ENCODE measurements at regions not wholly inside any gene's neighbourhood (a gene's known extent, or its start where the extent isn't known, plus 50 kb on each side); places are given as distances from the start of the nearest gene placed in this dataset.
"Not testable (repeated sequence)": the region's sequence is repeated elsewhere in the genome, so short reads cannot be mapped to it uniquely, and the experiment has no call there.

- DNase-seq = not testable (repeated sequence)
Observed at GRCh38 chr22:23459645-23460516, 120.2 kb downstream of the IGLL1 start.

- no peak for DNase-seq
Observed at GRCh38 chr22:23458663-23459541, 121.2 kb downstream of the IGLL1 start.

- DNase-seq = no peak
Observed at GRCh38 chr22:23457380-23457985, 122.6 kb downstream of the IGLL1 start.

GRCh38 chr22:23456666-23457379 lies 123.3 kb downstream of the IGLL1 start:
- not testable (repeated sequence) for DNase-seq

GRCh38 chr22:23454345-23454744 lies 125.7 kb downstream of the IGLL1 start:
- DNase-seq = not testable (repeated sequence)

- no peak for DNase-seq
Observed at GRCh38 chr22:23453277-23453676, 126.8 kb downstream of the IGLL1 start.

- no peak for DNase-seq
Observed at GRCh38 chr22:23452231-23453010, 127.7 kb downstream of the IGLL1 start.

- DNase-seq = not testable (repeated sequence)
Observed at GRCh38 chr22:23451452-23452230, 128.4 kb downstream of the IGLL1 start.

- DNase-seq = not testable (repeated sequence)
Observed at GRCh38 chr22:23450821-23451220, 129.3 kb downstream of the IGLL1 start.

- no peak for DNase-seq
Observed at GRCh38 chr22:23450434-23450795, 129.7 kb downstream of the IGLL1 start.

GRCh38 chr22:23449748-23450433 lies 130.2 kb downstream of the IGLL1 start:
- DNase-seq = not testable (repeated sequence)

GRCh38 chr22:23448499-23449288 lies 131.4 kb downstream of the IGLL1 start:
- DNase-seq = not testable (repeated sequence)

- no peak for DNase-seq
Observed at GRCh38 chr22:23446796-23447350, 133.2 kb downstream of the IGLL1 start.

GRCh38 chr22:23446194-23446593 lies 133.9 kb downstream of the IGLL1 start:
- not testable (repeated sequence) for DNase-seq

GRCh38 chr22:23443905-23444304 lies 136.2 kb downstream of the IGLL1 start:
- not testable (repeated sequence) for DNase-seq

GRCh38 chr22:23439581-23439980 lies 140.5 kb downstream of the IGLL1 start:
- DNase-seq = not testable (repeated sequence)

- DNase-seq = no peak
Observed at GRCh38 chr22:23438216-23438615, 141.9 kb downstream of the IGLL1 start.

GRCh38 chr22:23437779-23438178 lies 142.3 kb downstream of the IGLL1 start:
- no peak for DNase-seq

- not testable (repeated sequence) for DNase-seq
Observed at GRCh38 chr22:23437107-23437395, 143.0 kb downstream of the IGLL1 start.
